Heart right ventricle (tissue), 16 donors: ENCODE measurements at regions not wholly inside any gene's neighbourhood (a gene's known extent, or its start where the extent isn't known, plus 50 kb on each side); places are given as distances from the start of the nearest gene placed in this dataset.

Experiments used
- ATAC-seq, 8 donors: fragments of 200-7000 bp; cut with Tn5 transposase; one replicate each; pipeline ENCODE4 v1.9.1; 2020; ENCODE audit warnings: mild to moderate bottlenecking in 8 of 8, moderate library complexity in 8 of 8, moderate number of reproducible peaks in 1 of 8
- DNase-seq, 2 donors: peaks; one replicate each; pipeline ENCODE4 v3.0.0-alpha.2; 2020
- H3K27ac ChIP-seq, 10 donors: fragments of 200-600 bp; sonication (generic) in 2 of 10; one replicate each; pipeline versions ENCODE4 v1.5.0 to v1.8.0; 2020 to 2022; ENCODE audit warnings: mild to moderate bottlenecking in 3 of 10
- H3K27me3 ChIP-seq, 7 donors: fragments of 200-600 bp; one replicate each; pipeline ENCODE4 v1.8.0; 2021 to 2022; ENCODE audit warnings: mild to moderate bottlenecking in 2 of 7
- H3K36me3 ChIP-seq, 9 donors: fragments of 200-600 bp; sonication (generic) in 1 of 9; one replicate each; pipeline versions ENCODE4 v1.5.0 to v1.8.0; 2020 to 2022; ENCODE audit warnings: mild to moderate bottlenecking in 2 of 9
- H3K4me1 ChIP-seq, 9 donors: fragments of 200-600 bp; sonication (generic) in 1 of 9; one replicate each; pipeline versions ENCODE4 v1.5.0 to v1.8.0; 2020 to 2022; ENCODE audit warnings: mild to moderate bottlenecking in 4 of 9
- H3K4me3 ChIP-seq, 10 donors: fragments of 200-600 bp; sonication (generic) in 2 of 10; one replicate each; pipeline versions ENCODE4 v1.5.0 to v1.8.0; 2020 to 2022; ENCODE audit warnings: mild to moderate bottlenecking in 7 of 10, moderate library complexity in 2 of 10
- H3K9me3 ChIP-seq, 11 donors: fragments of 200-600 bp in 10 of 11; sonication (generic) in 2 of 11; one replicate each; pipeline versions ENCODE4 v1.5.0 to v1.8.0; 2013 to 2022; ENCODE audit warnings: mild to moderate bottlenecking in 2 of 11, control low read depth in 1 of 11, moderate library complexity in 1 of 11
- WGBS, 2 donors: extraction: QIAGEN DNeasy Blood & Tissue Kit; methylation state at CpG; one replicate each; pipeline ENCODE4 v1.1.7; 2013; ENCODE audit warnings: inconsistent platforms in 1 of 2; 5-methylcytosine and 5-hydroxymethylcytosine counted together
- intact Hi-C, 10 donors: fragments of 100-400 bp; cut with DNase I; formaldehyde crosslinking; loops; one replicate each; pipeline versions ENCODE4 v1.11.1 to v1.14.2; 2022
- TF ChIP-seq, protein P1 (sequence below), 9 donors: fragments of 200-600 bp; sonication (generic) in 2 of 9; IDR thresholded peaks; one replicate each; pipeline versions ENCODE4 v1.5.0 to v1.8.0; 2021 to 2022; ENCODE audit warnings: antibody characterized with exemption in 9 of 9, mild to moderate bottlenecking in 5 of 9, moderate library complexity in 1 of 9
- donor health status: Arrhythmogenic right ventricular cardiomyopathy.
- donor health status: ischemic (EF 13 %, LVEDD 7.1; RV severe dilation, severe dysfunction).
- donor health status: healthy with polysubstance abuse.
- donor health status: DM: no; HTN: yes; CAD: no.
- donor health status: DM: no; HTN: no; CAD: no.
- donor health status: ischemic (EF 25% LVEDD 6.9; RV normal size, moderate dysfunction).
- donor health status: ischemic (EF 25% LVEDD 5.7; RV mildly dilated, moderate dysfunction).
- donor health status: healthy.
- donor health status: DM: yes; HTN: yes; CAD: no.
- donor health status: Ischemic cardiomyopathy.
- donor health status: ischemic (EF 35%, LVEDD 5.7; RV mildly dilated, moderate dysfunction).
- donor health status: nonischemic (EF 11% LVEDD 7.7; RV severe dilation, severe dysfunction).
- donor health status: DM: yes; HTN: yes; CAD: no.
- donor health status: PGD.
- donor health status: ischemic (EF 29% LVEDD 5.4; RV normal size, mild dysfunction).
- donor health status: nonischemic (EF 23%, LVEDD 6.1; RV moderate dilation, normal function).

DNA sequence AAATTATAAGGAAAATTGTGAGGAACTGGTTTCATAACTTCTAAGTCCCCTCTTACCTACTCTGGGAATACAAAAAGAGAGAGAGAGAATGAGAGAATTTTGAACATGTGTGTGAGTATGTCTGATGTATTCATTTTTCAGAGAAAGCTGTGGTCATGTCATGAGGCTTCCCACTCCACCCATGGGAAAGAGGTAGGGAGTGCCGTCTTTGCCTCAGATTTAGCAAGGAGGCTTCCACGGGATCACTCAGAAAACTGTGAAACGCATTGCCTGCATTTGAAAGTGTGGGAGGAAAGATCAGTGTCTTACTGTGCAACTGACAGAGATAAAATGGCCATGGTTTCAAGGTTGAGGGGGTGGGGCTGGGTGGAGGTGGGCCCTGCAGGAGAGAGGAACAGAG is 331.5 kb upstream of the CTNNB1 start:
- Histone ChIP-seq H3K4me3 (no peak overlapping the region), H3K4me1 (peaks cover 0 to 27% (median 5%) of the 10 kb centered on the region in 9 donors), H3K9me3 (no peaks in the 10 kb centered on the region), H3K27me3 (no peaks in the 10 kb centered on the region), H3K27ac (no peak overlapping the region), H3K36me3 (no peaks in the 10 kb centered on the region)
- TF ChIP-seq, protein P1, sequence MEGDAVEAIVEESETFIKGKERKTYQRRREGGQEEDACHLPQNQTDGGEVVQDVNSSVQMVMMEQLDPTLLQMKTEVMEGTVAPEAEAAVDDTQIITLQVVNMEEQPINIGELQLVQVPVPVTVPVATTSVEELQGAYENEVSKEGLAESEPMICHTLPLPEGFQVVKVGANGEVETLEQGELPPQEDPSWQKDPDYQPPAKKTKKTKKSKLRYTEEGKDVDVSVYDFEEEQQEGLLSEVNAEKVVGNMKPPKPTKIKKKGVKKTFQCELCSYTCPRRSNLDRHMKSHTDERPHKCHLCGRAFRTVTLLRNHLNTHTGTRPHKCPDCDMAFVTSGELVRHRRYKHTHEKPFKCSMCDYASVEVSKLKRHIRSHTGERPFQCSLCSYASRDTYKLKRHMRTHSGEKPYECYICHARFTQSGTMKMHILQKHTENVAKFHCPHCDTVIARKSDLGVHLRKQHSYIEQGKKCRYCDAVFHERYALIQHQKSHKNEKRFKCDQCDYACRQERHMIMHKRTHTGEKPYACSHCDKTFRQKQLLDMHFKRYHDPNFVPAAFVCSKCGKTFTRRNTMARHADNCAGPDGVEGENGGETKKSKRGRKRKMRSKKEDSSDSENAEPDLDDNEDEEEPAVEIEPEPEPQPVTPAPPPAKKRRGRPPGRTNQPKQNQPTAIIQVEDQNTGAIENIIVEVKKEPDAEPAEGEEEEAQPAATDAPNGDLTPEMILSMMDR (IDR thresholded peaks at IDR 0.05): no peak
- intact Hi-C loops: no loop called here
- DNase-seq (no peak), ATAC-seq (no peak)
- WGBS, 2 donors: 88 to 94% methylated on average over 3 of the region's 3 CpGs

DNA sequence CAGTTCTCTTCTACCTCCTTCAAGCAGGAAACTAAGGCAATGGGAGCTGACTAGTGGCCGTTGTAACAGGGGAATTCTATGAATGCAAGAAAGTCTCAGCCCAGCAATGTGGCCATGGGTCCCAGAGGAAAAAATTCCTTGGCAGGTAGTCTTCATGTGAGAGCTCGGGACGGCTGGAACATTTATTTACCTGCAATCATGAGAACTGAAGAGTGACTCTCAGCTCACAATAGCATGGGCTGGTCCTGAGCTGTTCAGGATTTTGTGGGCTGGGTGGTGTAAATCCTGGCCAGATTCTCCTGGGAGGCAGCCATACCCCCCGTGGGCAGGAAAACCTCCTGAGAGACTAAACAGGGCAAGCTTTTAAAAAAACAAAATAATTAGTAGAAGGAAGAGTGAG is 330.3 kb upstream of the CTNNB1 start:
- Histone ChIP-seq H3K36me3 (no peaks in the 10 kb centered on the region), H3K4me3 (no peak overlapping the region), H3K27me3 (no peaks in the 10 kb centered on the region), H3K9me3 (no peaks in the 10 kb centered on the region), H3K4me1 (peaks cover 0 to 24% (median 5%) of the 10 kb centered on the region in 9 donors), H3K27ac (no peak overlapping the region)
- TF ChIP-seq, protein P1 (IDR thresholded peaks at IDR 0.05): no peak
- no peak for ATAC-seq
- WGBS, 2 donors: 48 to 53% methylated on average over 4 of the region's 4 CpGs
- DNase-seq: no peak
- intact Hi-C loops: no loop called here

DNA sequence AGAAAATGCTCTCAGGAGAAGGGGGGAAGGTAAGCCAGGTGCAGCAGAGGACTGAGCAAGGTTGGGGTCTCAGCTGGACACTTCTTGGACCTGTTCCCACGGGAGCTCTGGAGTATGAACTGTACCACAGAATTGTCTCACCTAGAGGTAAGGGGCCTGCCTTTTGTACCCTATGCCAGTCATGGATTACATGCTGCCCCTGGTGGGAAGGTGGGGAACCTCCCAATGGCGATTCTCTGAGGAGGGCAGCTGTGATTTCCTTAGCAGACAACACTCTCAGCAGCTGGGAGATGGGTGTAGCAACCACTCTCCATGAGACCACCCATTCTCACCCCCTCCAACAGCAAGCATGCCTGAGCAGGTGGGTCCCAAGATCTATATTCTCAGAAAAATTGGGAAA is 329.4 kb upstream of the CTNNB1 start:
- TF ChIP-seq, protein P1 (IDR thresholded peaks at IDR 0.05): no peak
- H3K4me1 ChIP-seq: peaks cover 0 to 15% (median 0%) of the 10 kb centered on the region in 9 donors
- H3K36me3 ChIP-seq: no peaks in the 10 kb centered on the region
- H3K9me3 ChIP-seq: no peaks in the 10 kb centered on the region
- no peak for DNase-seq
- H3K4me3 ChIP-seq: no peak overlapping the region
- intact Hi-C loops: loop anchor here in 4 of 10 donors (10.0 kb wide), 3 partner anchors 85 to 325 kb away; partner anchors contain the start of gene CTNNB1 (in 1 of the 4)
- H3K27ac ChIP-seq: no peak overlapping the region
- no peaks in the 10 kb centered on the region for H3K27me3 ChIP-seq
- 73 to 86% methylated on average over 2 of the region's 2 CpGs for WGBS, 2 donors
- ATAC-seq: no peak

DNA sequence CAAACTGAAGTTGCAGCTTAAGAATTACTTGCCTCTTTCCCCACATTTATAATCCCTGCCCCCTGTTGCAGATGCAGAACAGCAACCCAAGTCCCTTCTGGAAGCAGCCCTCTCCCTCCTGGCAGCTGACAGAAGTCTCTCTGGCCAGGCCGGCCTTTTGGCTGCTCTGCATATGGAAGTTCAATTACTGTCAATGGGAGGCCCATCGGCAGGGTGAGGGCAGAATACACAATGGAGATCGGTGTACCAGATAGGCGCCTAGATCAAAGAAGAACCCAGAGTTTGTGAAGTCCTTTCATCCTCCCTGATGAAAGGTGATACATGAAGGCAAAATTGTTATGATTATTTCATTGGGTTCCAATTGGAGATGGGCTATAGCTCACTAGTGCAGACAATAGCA is 327.9 kb upstream of the CTNNB1 start:
- TF ChIP-seq, protein P1 (IDR thresholded peaks at IDR 0.05): no peak
- no peaks in the 10 kb centered on the region for H3K36me3 ChIP-seq
- no peak overlapping the region for H3K4me3 ChIP-seq
- no peak overlapping the region for H3K27ac ChIP-seq
- ATAC-seq (no peak), DNase-seq (no peak)
- intact Hi-C loops: loop anchor here in 4 of 10 donors (10.0 kb wide), 3 partner anchors 87 to 323 kb away; partner anchors contain the start of gene CTNNB1 (in 1 of the 4)
- H3K4me1 ChIP-seq: peaks cover 0 to 12% (median 0%) of the 10 kb centered on the region in 9 donors
- 51 to 57% methylated on average over 4 of the region's 4 CpGs for WGBS, 2 donors
- no peaks in the 10 kb centered on the region for H3K9me3 ChIP-seq
- H3K27me3 ChIP-seq: no peaks in the 10 kb centered on the region
